ENCODE measurements at regions not wholly inside any gene's neighbourhood (a gene's known extent, or its start where the extent isn't known, plus 50 kb on each side); places are given as distances from the start of the nearest gene placed in this dataset.

- Histone ChIP-seq H3K9ac (ENCODE audit: low read length) (no peak overlapping the region), H3K4me2 (ENCODE audit: low read depth, low read length, poor library complexity, severe bottlenecking) (no peak overlapping the region), H2AFZ (ENCODE audit: low read depth, low read length, severe bottlenecking) (no peak overlapping the region), H3K36me3 (ENCODE audit: low read length) (no peaks in the 10 kb centered on the region), H3K27me3 (ENCODE audit: low read length) (no peaks in the 10 kb centered on the region), H3F3A (ENCODE audit: insufficient read depth) (no peaks in the 10 kb centered on the region), H3K9me2 (replicated peaks; ENCODE audit: insufficient read depth, low read length) (no peaks in the 10 kb centered on the region), H3K79me2 (ENCODE audit: insufficient read depth, low read length) (no peaks in the 10 kb centered on the region), H3K4me3 (ENCODE audit: insufficient read depth, low read length, poor library complexity, severe bottlenecking) (no peak overlapping the region), H4K20me1 (ENCODE audit: low read depth, low read length) (no peaks in the 10 kb centered on the region), H3K27ac (ENCODE audit: low read depth, low read length) (no peak overlapping the region), H3K9me3 (ENCODE audit: insufficient read depth, low read length) (no peaks in the 10 kb centered on the region)
- TF ChIP-seq EZH2phosphoT487 (conservative IDR thresholded peaks at IDR 0.05; ENCODE audit: low read length) = no peak
- TF ChIP-seq CTCF (IDR thresholded peaks at IDR 0.05; ENCODE audit: insufficient read depth, low read length, poor library complexity, severe bottlenecking) = no peak
These were observed 141.5 kb downstream of the ZMAT3 start for GRCh38 chr3:178930116-178930515.

- Histone ChIP-seq H3K27me3 (ENCODE audit: low read length) (no peaks in the 10 kb centered on the region), H3K9me3 (ENCODE audit: insufficient read depth, low read length) (peaks cover 15% of the 10 kb centered on the region; the same call in 1 of the 2 replicates), H3K9ac (ENCODE audit: low read length) (no peak overlapping the region), H3K4me3 (ENCODE audit: insufficient read depth, low read length, poor library complexity, severe bottlenecking) (no peak overlapping the region), H3K27ac (ENCODE audit: low read depth, low read length) (no peak overlapping the region), H4K20me1 (ENCODE audit: low read depth, low read length) (no peaks in the 10 kb centered on the region), H3K4me2 (ENCODE audit: low read depth, low read length, poor library complexity, severe bottlenecking) (no peak overlapping the region), H3K9me2 (replicated peaks; ENCODE audit: insufficient read depth, low read length) (no peaks in the 10 kb centered on the region), H3K79me2 (ENCODE audit: insufficient read depth, low read length) (no peaks in the 10 kb centered on the region), H2AFZ (ENCODE audit: low read depth, low read length, severe bottlenecking) (no peak overlapping the region), H3F3A (ENCODE audit: insufficient read depth) (no peaks in the 10 kb centered on the region), H3K36me3 (ENCODE audit: low read length) (no peaks in the 10 kb centered on the region)
- TF ChIP-seq EZH2phosphoT487 (conservative IDR thresholded peaks at IDR 0.05; ENCODE audit: low read length) = no peak
- TF ChIP-seq CTCF (IDR thresholded peaks at IDR 0.05; ENCODE audit: insufficient read depth, low read length, poor library complexity, severe bottlenecking) = no peak
These were observed 155.4 kb downstream of the ZMAT3 start for GRCh38 chr3:178916223-178916622.

GRCh38 chr3:178915365-178915764, 156.2 kb downstream of the ZMAT3 start:
- no peaks in the 10 kb centered on the region for H4K20me1 ChIP-seq (ENCODE audit: low read depth, low read length)
- no peak overlapping the region for H2AFZ ChIP-seq (ENCODE audit: low read depth, low read length, severe bottlenecking)
- TF ChIP-seq CTCF (IDR thresholded peaks at IDR 0.05; ENCODE audit: insufficient read depth, low read length, poor library complexity, severe bottlenecking) = no peak
- TF ChIP-seq EZH2phosphoT487 (conservative IDR thresholded peaks at IDR 0.05; ENCODE audit: low read length) = no peak

More at GRCh38 chr3:178915365-178915764, 156.2 kb downstream of the ZMAT3 start:
- H3K9me2 ChIP-seq (replicated peaks; ENCODE audit: insufficient read depth, low read length) = no peaks in the 10 kb centered on the region
- no peak overlapping the region for H3K9ac ChIP-seq (ENCODE audit: low read length)
- H3K36me3 ChIP-seq (ENCODE audit: low read length) = no peaks in the 10 kb centered on the region
- no peak overlapping the region for H3K4me2 ChIP-seq (ENCODE audit: low read depth, low read length, poor library complexity, severe bottlenecking)
- H3K27me3 ChIP-seq (ENCODE audit: low read length) = no peaks in the 10 kb centered on the region
- no peaks in the 10 kb centered on the region for H3K79me2 ChIP-seq (ENCODE audit: insufficient read depth, low read length)
- H3F3A ChIP-seq (ENCODE audit: insufficient read depth) = no peaks in the 10 kb centered on the region
- H3K9me3 ChIP-seq (ENCODE audit: insufficient read depth, low read length) = peaks cover 15% of the 10 kb centered on the region; the same call in 1 of the 2 replicates
- H3K4me3 ChIP-seq (ENCODE audit: insufficient read depth, low read length, poor library complexity, severe bottlenecking) = no peak overlapping the region
- H3K27ac ChIP-seq (ENCODE audit: low read depth, low read length) = no peak overlapping the region
